Middle frontal gyrus (tissue), 1 donor: ENCODE measurements at regions not wholly inside any gene's neighbourhood (a gene's known extent, or its start where the extent isn't known, plus 50 kb on each side); places are given as distances from the start of the nearest gene placed in this dataset.

Source experiments
- DNase-seq: peaks from one replicate; pipeline ENCODE4 v3.0.0-alpha.2; 2015; ENCODE audit warnings: low spot score; ENCODE audit errors: extremely low spot score

- DNase-seq, result no peak
These were observed 123.6 kb upstream of the MID1 start for GRCh38 chrX:10744007-10744406.

- no peak for DNase-seq
These were observed 127.6 kb upstream of the MID1 start for GRCh38 chrX:10747975-10748374.

GRCh38 chrX:10749113-10749512, 128.7 kb upstream of the MID1 start:
- no peak for DNase-seq

GRCh38 chrX:10750581-10750980, 130.2 kb upstream of the MID1 start:
- no peak for DNase-seq

- DNase-seq, result no peak
These were observed 132.7 kb upstream of the MID1 start for GRCh38 chrX:10753116-10753515.

GRCh38 chrX:10754445-10754844, 134.1 kb upstream of the MID1 start:
- DNase-seq, result no peak

GRCh38 chrX:10755439-10756334, 135.3 kb upstream of the MID1 start:
- DNase-seq, result no peak

- DNase-seq, result no peak
These were observed 136.1 kb upstream of the MID1 start for GRCh38 chrX:10756441-10756840.

GRCh38 chrX:10759141-10759799, 138.9 kb upstream of the MID1 start:
- no peak for DNase-seq

GRCh38 chrX:10761447-10761846, 141.1 kb upstream of the MID1 start:
- DNase-seq, result no peak

- DNase-seq, result no peak
These were observed 148.8 kb upstream of the MID1 start for GRCh38 chrX:10769195-10769594.

- DNase-seq, result no peak
These were observed 149.6 kb upstream of the MID1 start for GRCh38 chrX:10769696-10770619.

- no peak for DNase-seq
These were observed 152.9 kb upstream of the MID1 start for GRCh38 chrX:10773318-10773717.

- no peak for DNase-seq
These were observed 161.6 kb upstream of the MID1 start for GRCh38 chrX:10781847-10782530.

GRCh38 chrX:10783451-10783995, 163.1 kb upstream of the MID1 start:
- no peak for DNase-seq

- DNase-seq, result no peak
These were observed 166.9 kb upstream of the MID1 start for GRCh38 chrX:10787264-10787663.

- DNase-seq, result no peak
These were observed 173.8 kb upstream of the MID1 start for GRCh38 chrX:10794203-10794630.

GRCh38 chrX:10795721-10796120, 175.3 kb upstream of the MID1 start:
- no peak for DNase-seq

GRCh38 chrX:10797466-10797865, 177.1 kb upstream of the MID1 start:
- no peak for DNase-seq

GRCh38 chrX:10798041-10798440, 177.7 kb upstream of the MID1 start:
- no peak for DNase-seq

- DNase-seq, result no peak
These were observed 180.4 kb upstream of the MID1 start for GRCh38 chrX:10800796-10801195.
